Stomach smooth muscle (tissue), 2 donors: ENCODE measurements at regions not wholly inside any gene's neighbourhood (a gene's known extent, or its start where the extent isn't known, plus 50 kb on each side); places are given as distances from the start of the nearest gene placed in this dataset.
"Not testable (repeated sequence)": the region's sequence is repeated elsewhere in the genome, so short reads cannot be mapped to it uniquely, and the experiment has no call there.

ENCODE experiments used
- H3K27ac ChIP-seq: one replicate; pipeline ENCODE4 v1.7.0; 2013; ENCODE audit warnings: mild to moderate bottlenecking, low read length, inconsistent platforms
- H3K27me3 ChIP-seq, 2 donors: one replicate each; pipeline ENCODE4 v1.7.0; 2013; ENCODE audit warnings: low read length in 2 of 2; ENCODE audit not compliant: insufficient read depth in 2 of 2, control insufficient read depth in 1 of 2
- H3K36me3 ChIP-seq, 2 donors: one replicate each; pipeline ENCODE4 v1.7.0; 2013; ENCODE audit warnings: low read length in 2 of 2; ENCODE audit not compliant: control insufficient read depth in 2 of 2, insufficient read depth in 2 of 2
- H3K4me1 ChIP-seq: one replicate; pipeline ENCODE4 v1.7.0; 2013; ENCODE audit warnings: low read length; ENCODE audit not compliant: control insufficient read depth, insufficient read depth
- H3K4me3 ChIP-seq, 2 donors: one replicate each; pipeline ENCODE4 v1.7.0; 2013; ENCODE audit warnings: low read length in 2 of 2
- H3K9ac ChIP-seq, 2 donors: one replicate each; pipeline ENCODE4 v1.7.0; 2013; ENCODE audit warnings: low read length in 2 of 2, mild to moderate bottlenecking in 1 of 2
- H3K9me3 ChIP-seq, 2 donors: one replicate each; pipeline ENCODE4 v1.7.0; 2013; ENCODE audit warnings: low read length in 2 of 2; ENCODE audit not compliant: control insufficient read depth in 2 of 2
- donor health status: healthy.
- donor health status: Pancreatic carcinoma.

DNA sequence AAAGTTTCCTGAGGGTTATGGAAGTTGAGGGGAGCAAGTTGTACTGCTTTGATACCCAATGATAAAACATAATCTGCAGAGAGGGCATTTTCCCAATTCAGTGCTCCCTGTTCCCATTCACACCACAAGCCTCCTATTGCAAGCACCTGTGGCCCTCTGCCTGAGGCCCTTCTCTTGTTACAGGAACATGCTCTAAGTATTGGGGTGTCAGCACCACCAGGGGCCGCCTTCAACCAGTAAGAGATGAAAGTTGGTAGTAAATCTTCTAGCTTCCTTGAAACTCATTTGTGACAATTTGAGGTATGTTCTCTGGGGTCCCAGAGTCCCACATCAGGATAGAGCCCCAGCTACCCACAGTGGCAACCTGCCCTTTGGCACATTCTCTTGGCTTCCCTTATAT lies 265.4 kb upstream of the ARHGEF26 start:
- Histone ChIP-seq H3K4me1 (no peaks in the 10 kb centered on the region), H3K36me3 (no peaks in the 10 kb centered on the region), H3K9ac (no peak overlapping the region), H3K27ac (no peak overlapping the region), H3K27me3 (no peaks in the 10 kb centered on the region), H3K4me3 (no peak overlapping the region), H3K9me3 (no peaks in the 10 kb centered on the region)

- H3K4me1 ChIP-seq: no peaks in the 10 kb centered on the region
- H3K9ac ChIP-seq: no peak overlapping the region
- H3K27me3 ChIP-seq: no peaks in the 10 kb centered on the region
- no peaks in the 10 kb centered on the region for H3K36me3 ChIP-seq
- no peak overlapping the region for H3K4me3 ChIP-seq
- H3K9me3 ChIP-seq: no peaks in the 10 kb centered on the region
- H3K27ac ChIP-seq: no peak overlapping the region
These were observed 264.3 kb upstream of the ARHGEF26 start for GRCh38 chr3:153856932-153857331.

- Histone ChIP-seq H3K4me1 (no peaks in the 10 kb centered on the region), H3K4me3 (no peak overlapping the region), H3K27me3 (no peaks in the 10 kb centered on the region), H3K36me3 (no peaks in the 10 kb centered on the region), H3K9ac (no peak overlapping the region), H3K27ac (no peak overlapping the region), H3K9me3 (no peaks in the 10 kb centered on the region)
These were observed 256.4 kb upstream of the ARHGEF26 start for GRCh38 chr3:153864793-153865192.

GRCh38 chr3:153866901-153867300 lies 254.3 kb upstream of the ARHGEF26 start:
- Histone ChIP-seq H3K9me3 (no peaks in the 10 kb centered on the region), H3K4me3 (no peak overlapping the region), H3K27ac (no peak overlapping the region), H3K36me3 (no peaks in the 10 kb centered on the region), H3K9ac (no peak overlapping the region), H3K27me3 (no peaks in the 10 kb centered on the region), H3K4me1 (no peaks in the 10 kb centered on the region)

DNA sequence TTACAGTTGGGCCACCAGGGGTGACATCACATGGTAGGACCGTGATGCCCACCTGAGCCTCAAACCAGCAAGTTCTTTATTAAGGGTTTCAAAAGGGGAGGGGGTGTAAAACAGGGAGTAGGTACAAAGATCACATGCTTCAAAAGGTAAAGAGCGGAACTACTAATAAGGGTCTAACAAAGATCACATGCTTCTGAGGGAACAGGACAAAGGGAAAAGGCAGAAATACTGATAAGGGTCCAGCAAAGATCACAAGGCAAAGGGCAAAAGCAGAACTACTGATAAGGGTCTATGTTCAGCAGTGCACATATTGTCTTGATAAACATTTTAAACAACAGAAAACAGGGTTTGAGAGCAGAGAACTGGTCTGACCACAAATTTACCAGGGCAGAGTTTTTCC lies 246.8 kb upstream of the ARHGEF26 start:
- H3K27ac ChIP-seq, H3K9me3 ChIP-seq: not testable (repeated sequence)

GRCh38 chr3:153880493-153880892 lies 240.7 kb upstream of the ARHGEF26 start:
- Histone ChIP-seq H3K9me3 (no peaks in the 10 kb centered on the region), H3K36me3 (no peaks in the 10 kb centered on the region)

More for the DNA sequence above, 246.8 kb upstream of the ARHGEF26 start:
- H3K4me3 ChIP-seq, H3K4me1 ChIP-seq, H3K9ac ChIP-seq, H3K36me3 ChIP-seq, H3K27me3 ChIP-seq: not testable (repeated sequence)

DNA sequence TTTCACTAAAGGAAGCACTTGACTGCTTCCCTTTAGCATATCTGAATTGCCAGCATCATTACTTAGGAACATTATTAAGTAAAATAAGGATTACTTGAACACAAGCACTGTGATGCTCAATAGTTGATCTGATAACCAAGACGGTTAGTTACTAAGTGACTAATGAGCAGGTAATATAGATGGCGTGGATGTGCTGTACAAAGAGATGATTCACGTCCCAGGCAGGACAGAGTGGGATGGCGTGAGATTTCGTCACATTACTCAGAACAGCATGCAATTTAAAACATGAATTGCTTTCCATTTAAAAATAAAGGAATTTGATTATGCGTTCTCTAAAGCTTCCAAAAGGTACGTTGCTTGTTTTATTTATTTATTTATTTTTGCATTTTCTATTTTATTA lies 240.0 kb upstream of the ARHGEF26 start:
- Histone ChIP-seq H3K27me3 (no peaks in the 10 kb centered on the region), H3K9ac (no peak overlapping the region), H3K36me3 (no peaks in the 10 kb centered on the region), H3K4me1 (no peaks in the 10 kb centered on the region), H3K27ac (no peak overlapping the region), H3K4me3 (no peak overlapping the region), H3K9me3 (no peaks in the 10 kb centered on the region)

More at GRCh38 chr3:153880493-153880892, 240.7 kb upstream of the ARHGEF26 start:
- Histone ChIP-seq H3K4me3 (no peak overlapping the region), H3K27ac (no peak overlapping the region), H3K4me1 (no peaks in the 10 kb centered on the region), H3K27me3 (no peaks in the 10 kb centered on the region), H3K9ac (no peak overlapping the region)

- H3K27ac ChIP-seq: no peak overlapping the region
These were observed 235.8 kb upstream of the ARHGEF26 start for GRCh38 chr3:153885359-153885758.

DNA sequence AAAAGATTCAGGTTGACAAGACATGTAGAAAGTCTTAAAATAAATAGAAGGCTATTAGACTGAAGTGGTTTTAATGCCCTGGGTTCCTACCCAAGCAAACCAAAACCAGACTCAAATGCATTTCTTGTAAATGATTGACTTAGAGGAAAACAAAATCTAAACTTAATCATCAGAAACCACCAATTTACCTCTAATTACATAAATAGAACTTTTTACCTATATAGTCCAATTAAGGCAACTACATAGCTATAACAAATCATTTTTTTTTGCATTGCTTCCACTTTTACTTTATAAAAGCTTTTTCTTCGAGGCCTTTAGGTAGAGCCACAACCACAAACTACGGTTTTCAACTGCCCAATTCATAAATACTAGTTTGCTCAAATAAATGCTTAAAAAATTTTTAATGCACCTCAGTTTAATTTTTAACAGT lies 231.3 kb upstream of the ARHGEF26 start:
- no peaks in the 10 kb centered on the region for H3K4me1 ChIP-seq

More at GRCh38 chr3:153885359-153885758, 235.8 kb upstream of the ARHGEF26 start:
- Histone ChIP-seq H3K4me3 (no peak overlapping the region), H3K36me3 (no peaks in the 10 kb centered on the region), H3K4me1 (no peaks in the 10 kb centered on the region), H3K9me3 (no peaks in the 10 kb centered on the region), H3K9ac (no peak overlapping the region), H3K27me3 (no peaks in the 10 kb centered on the region)

GRCh38 chr3:153892126-153892525 lies 229.1 kb upstream of the ARHGEF26 start:
- Histone ChIP-seq H3K4me3 (no peak overlapping the region), H3K9me3 (no peaks in the 10 kb centered on the region), H3K27ac (no peak overlapping the region), H3K9ac (no peak overlapping the region), H3K27me3 (no peaks in the 10 kb centered on the region), H3K36me3 (no peaks in the 10 kb centered on the region), H3K4me1 (no peaks in the 10 kb centered on the region)

More for the DNA sequence above, 231.3 kb upstream of the ARHGEF26 start:
- Histone ChIP-seq H3K36me3 (no peaks in the 10 kb centered on the region), H3K27ac (no peak overlapping the region), H3K9me3 (no peaks in the 10 kb centered on the region), H3K9ac (no peak overlapping the region), H3K27me3 (no peaks in the 10 kb centered on the region), H3K4me3 (no peak overlapping the region)

DNA sequence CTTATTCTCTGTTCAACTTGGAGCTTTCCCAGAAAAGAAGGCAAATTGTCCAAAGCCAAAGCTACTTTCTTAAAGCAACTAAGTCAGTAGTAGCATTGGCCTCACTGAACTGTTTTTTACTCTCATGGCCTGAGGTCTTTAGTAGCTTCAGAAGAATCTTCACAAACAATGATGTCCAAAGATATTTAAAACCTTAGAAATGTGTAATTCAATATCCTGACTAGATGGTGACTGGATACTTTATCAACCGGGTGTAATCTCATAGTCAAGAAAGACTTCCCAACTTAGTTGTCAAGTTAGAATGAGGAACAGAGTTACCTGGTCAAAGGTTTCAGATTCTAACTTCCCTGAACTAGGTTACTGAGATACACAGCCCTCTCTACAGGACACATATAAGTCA lies 226.3 kb upstream of the ARHGEF26 start:
- Histone ChIP-seq H3K27ac (no peak overlapping the region), H3K36me3 (no peaks in the 10 kb centered on the region), H3K4me1 (no peaks in the 10 kb centered on the region), H3K27me3 (no peaks in the 10 kb centered on the region), H3K9me3 (no peaks in the 10 kb centered on the region), H3K9ac (no peak overlapping the region), H3K4me3 (no peak overlapping the region)
